ENCODE measurements at regions not wholly inside any gene's neighbourhood (a gene's known extent, or its start where the extent isn't known, plus 50 kb on each side); places are given as distances from the start of the nearest gene placed in this dataset.

DNA sequence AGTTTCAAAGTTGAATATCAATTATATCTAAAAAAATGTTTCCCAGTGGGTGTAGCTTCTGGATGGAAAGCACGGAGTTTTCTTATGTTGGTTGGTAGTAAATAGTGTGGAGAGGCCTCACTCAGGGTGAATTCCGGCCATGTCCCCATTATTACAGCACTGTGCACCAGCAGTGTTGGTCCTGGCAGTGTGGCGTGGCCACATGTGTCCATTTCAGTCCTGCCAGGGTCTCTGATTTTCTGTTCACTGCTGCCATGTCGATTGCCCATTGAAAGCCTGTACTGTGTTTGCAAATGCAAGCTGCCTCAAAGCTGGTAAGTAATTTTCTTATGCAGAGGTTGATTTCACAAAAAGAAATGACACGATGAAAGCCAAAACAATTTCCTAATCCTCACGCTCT, 386.2 kb downstream of the GALR1 start:
- TF ChIP-seq, protein P1, sequence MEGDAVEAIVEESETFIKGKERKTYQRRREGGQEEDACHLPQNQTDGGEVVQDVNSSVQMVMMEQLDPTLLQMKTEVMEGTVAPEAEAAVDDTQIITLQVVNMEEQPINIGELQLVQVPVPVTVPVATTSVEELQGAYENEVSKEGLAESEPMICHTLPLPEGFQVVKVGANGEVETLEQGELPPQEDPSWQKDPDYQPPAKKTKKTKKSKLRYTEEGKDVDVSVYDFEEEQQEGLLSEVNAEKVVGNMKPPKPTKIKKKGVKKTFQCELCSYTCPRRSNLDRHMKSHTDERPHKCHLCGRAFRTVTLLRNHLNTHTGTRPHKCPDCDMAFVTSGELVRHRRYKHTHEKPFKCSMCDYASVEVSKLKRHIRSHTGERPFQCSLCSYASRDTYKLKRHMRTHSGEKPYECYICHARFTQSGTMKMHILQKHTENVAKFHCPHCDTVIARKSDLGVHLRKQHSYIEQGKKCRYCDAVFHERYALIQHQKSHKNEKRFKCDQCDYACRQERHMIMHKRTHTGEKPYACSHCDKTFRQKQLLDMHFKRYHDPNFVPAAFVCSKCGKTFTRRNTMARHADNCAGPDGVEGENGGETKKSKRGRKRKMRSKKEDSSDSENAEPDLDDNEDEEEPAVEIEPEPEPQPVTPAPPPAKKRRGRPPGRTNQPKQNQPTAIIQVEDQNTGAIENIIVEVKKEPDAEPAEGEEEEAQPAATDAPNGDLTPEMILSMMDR (conservative IDR thresholded peaks at IDR 0.05; ENCODE audit: low read depth, low read length): no peak
- TF ChIP-seq EZH2 (IDR thresholded peaks at IDR 0.05; ENCODE audit: borderline replicate concordance, low read depth, low read length, poor library complexity, severe bottlenecking): no peak
